ENCODE measurements at regions not wholly inside any gene's neighbourhood (a gene's known extent, or its start where the extent isn't known, plus 50 kb on each side); places are given as distances from the start of the nearest gene placed in this dataset.

DNA sequence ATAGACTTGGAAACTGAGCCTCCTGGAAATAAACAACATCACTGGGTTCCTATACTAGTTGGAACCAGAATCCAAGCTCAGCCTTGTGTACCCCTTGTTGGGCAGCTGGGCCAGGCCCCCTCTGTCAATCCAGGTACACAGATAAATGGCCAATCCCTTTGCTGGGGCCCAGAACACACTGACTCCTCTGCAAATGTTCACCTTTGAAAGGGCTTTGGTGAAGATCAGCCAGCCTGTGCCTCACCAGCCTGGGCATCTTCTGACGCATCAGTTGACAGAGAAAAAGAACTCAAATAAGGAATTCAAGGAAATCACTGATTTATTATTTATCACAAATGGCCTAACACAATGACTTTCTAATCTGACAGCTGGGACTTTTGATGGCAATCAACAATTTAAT is 1090.2 kb downstream of the BCL11B start:
- H3K36me3 ChIP-seq (ENCODE audit: control insufficient read depth in 1 of 2, insufficient read depth in 2 of 2, low read length in 2 of 2): no peaks in the 10 kb centered on the region
- H2AFZ ChIP-seq (ENCODE audit: insufficient read depth, low read length, poor library complexity): no peak overlapping the region
- no peak overlapping the region for H3K23ac ChIP-seq (ENCODE audit: low read length)
- H3K79me2 ChIP-seq (ENCODE audit: control insufficient read depth, insufficient read depth, low read length, poor library complexity): no peaks in the 10 kb centered on the region
- no CpG with 5 or more reads among the region's 1 CpG for WGBS (ENCODE audit: extremely low coverage, insufficient coverage, insufficient read length)
- H4K12ac ChIP-seq (ENCODE audit: low read depth, low read length): no peak overlapping the region
- no peak overlapping the region for H3K4me3 ChIP-seq (ENCODE audit: low read depth, low read length)
- no peak overlapping the region for H3K4me2 ChIP-seq (ENCODE audit: low read length)
- no peaks in the 10 kb centered on the region for H3K79me1 ChIP-seq (ENCODE audit: low read length)
- H3K27ac ChIP-seq (ENCODE audit: low read depth, low read length): no peak overlapping the region
- H3K9ac ChIP-seq (ENCODE audit: low read length): no peak overlapping the region
- H2BK5ac ChIP-seq (ENCODE audit: low read depth, low read length, poor library complexity): no peak overlapping the region
- H4K91ac ChIP-seq (ENCODE audit: low read depth, low read length): no peak overlapping the region
- no peak for DNase-seq
- H3K4me1 ChIP-seq (ENCODE audit: control insufficient read depth in 1 of 2, insufficient read depth in 2 of 2, low read length in 2 of 2): no peaks in the 10 kb centered on the region
- H3K14ac ChIP-seq (ENCODE audit: low read length): no peak overlapping the region
- H2BK12ac ChIP-seq (ENCODE audit: low read length): no peak overlapping the region
- H3K18ac ChIP-seq (ENCODE audit: low read length): no peak overlapping the region
- no peaks in the 10 kb centered on the region for H3K9me3 ChIP-seq (ENCODE audit: insufficient read depth, low read depth, low read length)
- no peak overlapping the region for H4K8ac ChIP-seq (ENCODE audit: low read depth, low read length)
- no peak overlapping the region for H2BK120ac ChIP-seq (ENCODE audit: insufficient read depth, low read length, poor library complexity)
- H2AK5ac ChIP-seq (ENCODE audit: low read length): no peak overlapping the region
- H3K4ac ChIP-seq (ENCODE audit: low read depth, low read length): no peak overlapping the region
- no peaks in the 10 kb centered on the region for H3K27me3 ChIP-seq (ENCODE audit: insufficient read depth, low read length)

- H4K91ac ChIP-seq (ENCODE audit: low read depth, low read length): no peak overlapping the region
- H2BK120ac ChIP-seq (ENCODE audit: insufficient read depth, low read length, poor library complexity): no peak overlapping the region
- no peak overlapping the region for H2BK5ac ChIP-seq (ENCODE audit: low read depth, low read length, poor library complexity)
- H3K4me1 ChIP-seq (ENCODE audit: control insufficient read depth in 1 of 2, insufficient read depth in 2 of 2, low read length in 2 of 2): no peaks in the 10 kb centered on the region
- H3K4ac ChIP-seq (ENCODE audit: low read depth, low read length): no peak overlapping the region
- WGBS (ENCODE audit: extremely low coverage, insufficient coverage, insufficient read length): no CpG with 5 or more reads among the region's 3 CpGs
- no peak overlapping the region for H4K12ac ChIP-seq (ENCODE audit: low read depth, low read length)
- no peaks in the 10 kb centered on the region for H3K36me3 ChIP-seq (ENCODE audit: control insufficient read depth in 1 of 2, insufficient read depth in 2 of 2, low read length in 2 of 2)
- no peaks in the 10 kb centered on the region for H3K27me3 ChIP-seq (ENCODE audit: insufficient read depth, low read length)
- H3K18ac ChIP-seq (ENCODE audit: low read length): no peak overlapping the region
- H3K79me1 ChIP-seq (ENCODE audit: low read length): no peaks in the 10 kb centered on the region
- DNase-seq: no peak
- no peak overlapping the region for H3K14ac ChIP-seq (ENCODE audit: low read length)
- no peaks in the 10 kb centered on the region for H3K79me2 ChIP-seq (ENCODE audit: control insufficient read depth, insufficient read depth, low read length, poor library complexity)
- H2BK12ac ChIP-seq (ENCODE audit: low read length): no peak overlapping the region
- H4K8ac ChIP-seq (ENCODE audit: low read depth, low read length): no peak overlapping the region
- no peak overlapping the region for H2AFZ ChIP-seq (ENCODE audit: insufficient read depth, low read length, poor library complexity)
- no peak overlapping the region for H2AK5ac ChIP-seq (ENCODE audit: low read length)
- no peak overlapping the region for H3K27ac ChIP-seq (ENCODE audit: low read depth, low read length)
- H3K4me3 ChIP-seq (ENCODE audit: low read depth, low read length): no peak overlapping the region
- no peak overlapping the region for H3K4me2 ChIP-seq (ENCODE audit: low read length)
- no peak overlapping the region for H3K23ac ChIP-seq (ENCODE audit: low read length)
- H3K9me3 ChIP-seq (ENCODE audit: insufficient read depth, low read depth, low read length): no peaks in the 10 kb centered on the region
- H3K9ac ChIP-seq (ENCODE audit: low read length): no peak overlapping the region
Observed at GRCh38 chr14:98182393-98183055, 1089.5 kb downstream of the BCL11B start.

DNA sequence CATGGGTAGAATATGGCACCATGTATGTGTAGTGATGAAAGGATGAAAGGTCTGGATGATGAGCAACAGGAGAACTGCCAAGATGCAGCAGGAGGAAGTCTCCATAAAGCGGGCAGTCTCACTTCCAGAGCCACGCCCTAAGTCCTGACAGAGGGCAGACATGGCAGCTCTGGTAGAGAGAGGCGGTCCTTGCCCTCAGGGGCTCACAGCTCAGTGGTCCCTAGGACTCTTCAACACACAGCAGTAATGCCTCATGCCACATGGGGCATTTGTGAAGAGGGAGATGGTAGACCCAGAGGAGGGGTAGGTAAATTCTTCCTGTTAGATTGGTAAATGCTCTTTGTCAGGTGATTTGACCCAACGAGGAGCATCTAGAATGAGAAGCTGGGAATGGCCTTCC is 1088.4 kb downstream of the BCL11B start:
- no peak overlapping the region for H3K27ac ChIP-seq (ENCODE audit: low read depth, low read length)
- no peak overlapping the region for H3K23ac ChIP-seq (ENCODE audit: low read length)
- H3K4me1 ChIP-seq (ENCODE audit: control insufficient read depth in 1 of 2, insufficient read depth in 2 of 2, low read length in 2 of 2): no peaks in the 10 kb centered on the region
- H3K79me2 ChIP-seq (ENCODE audit: control insufficient read depth, insufficient read depth, low read length, poor library complexity): no peaks in the 10 kb centered on the region
- no peak overlapping the region for H2BK120ac ChIP-seq (ENCODE audit: insufficient read depth, low read length, poor library complexity)
- H4K91ac ChIP-seq (ENCODE audit: low read depth, low read length): no peak overlapping the region
- no peak overlapping the region for H2AK5ac ChIP-seq (ENCODE audit: low read length)
- no peaks in the 10 kb centered on the region for H3K79me1 ChIP-seq (ENCODE audit: low read length)
- no peak overlapping the region for H3K18ac ChIP-seq (ENCODE audit: low read length)
- no peak overlapping the region for H2AFZ ChIP-seq (ENCODE audit: insufficient read depth, low read length, poor library complexity)
- H3K9me3 ChIP-seq (ENCODE audit: insufficient read depth, low read depth, low read length): no peaks in the 10 kb centered on the region
- no peak overlapping the region for H3K4me3 ChIP-seq (ENCODE audit: low read depth, low read length)
- no peak overlapping the region for H3K9ac ChIP-seq (ENCODE audit: low read length)
- H4K8ac ChIP-seq (ENCODE audit: low read depth, low read length): no peak overlapping the region
- H3K36me3 ChIP-seq (ENCODE audit: control insufficient read depth in 1 of 2, insufficient read depth in 2 of 2, low read length in 2 of 2): no peaks in the 10 kb centered on the region
- H3K4me2 ChIP-seq (ENCODE audit: low read length): no peak overlapping the region
- no peak for DNase-seq
- H3K4ac ChIP-seq (ENCODE audit: low read depth, low read length): no peak overlapping the region
- WGBS (ENCODE audit: extremely low coverage, insufficient coverage, insufficient read length): no CpG with 5 or more reads among the region's 4 CpGs
- no peak overlapping the region for H2BK5ac ChIP-seq (ENCODE audit: low read depth, low read length, poor library complexity)
- H4K12ac ChIP-seq (ENCODE audit: low read depth, low read length): no peak overlapping the region
- no peaks in the 10 kb centered on the region for H3K27me3 ChIP-seq (ENCODE audit: insufficient read depth, low read length)
- no peak overlapping the region for H2BK12ac ChIP-seq (ENCODE audit: low read length)
- H3K14ac ChIP-seq (ENCODE audit: low read length): no peak overlapping the region

- Histone ChIP-seq H3K9me3 (ENCODE audit: insufficient read depth, low read depth, low read length) (no peaks in the 10 kb centered on the region), H3K36me3 (ENCODE audit: control insufficient read depth in 1 of 2, insufficient read depth in 2 of 2, low read length in 2 of 2) (no peaks in the 10 kb centered on the region), H2AFZ (ENCODE audit: insufficient read depth, low read length, poor library complexity) (no peak overlapping the region), H4K91ac (ENCODE audit: low read depth, low read length) (no peak overlapping the region), H3K27ac (ENCODE audit: low read depth, low read length) (no peak overlapping the region), H2BK120ac (ENCODE audit: insufficient read depth, low read length, poor library complexity) (no peak overlapping the region), H3K4me3 (ENCODE audit: low read depth, low read length) (no peak overlapping the region), H3K79me1 (ENCODE audit: low read length) (no peaks in the 10 kb centered on the region), H3K79me2 (ENCODE audit: control insufficient read depth, insufficient read depth, low read length, poor library complexity) (no peaks in the 10 kb centered on the region), H2BK5ac (ENCODE audit: low read depth, low read length, poor library complexity) (no peak overlapping the region), H2BK12ac (ENCODE audit: low read length) (no peak overlapping the region), H3K4ac (ENCODE audit: low read depth, low read length) (no peak overlapping the region), H3K9ac (ENCODE audit: low read length) (no peak overlapping the region), H3K27me3 (ENCODE audit: insufficient read depth, low read length) (no peaks in the 10 kb centered on the region), H3K4me1 (ENCODE audit: control insufficient read depth in 1 of 2, insufficient read depth in 2 of 2, low read length in 2 of 2) (no peaks in the 10 kb centered on the region), H3K18ac (ENCODE audit: low read length) (no peak overlapping the region), H3K4me2 (ENCODE audit: low read length) (no peak overlapping the region), H4K8ac (ENCODE audit: low read depth, low read length) (no peak overlapping the region), H2AK5ac (ENCODE audit: low read length) (no peak overlapping the region), H3K14ac (ENCODE audit: low read length) (no peak overlapping the region), H4K12ac (ENCODE audit: low read depth, low read length) (no peak overlapping the region), H3K23ac (ENCODE audit: low read length) (no peak overlapping the region)
- DNase-seq: no peak
- no CpG with 5 or more reads among the region's 6 CpGs for WGBS (ENCODE audit: extremely low coverage, insufficient coverage, insufficient read length)
Observed at GRCh38 chr14:98184457-98184856, 1087.5 kb downstream of the BCL11B start.
